HCT116 (cell line): ENCODE measurements at regions not wholly inside any gene's neighbourhood (a gene's known extent, or its start where the extent isn't known, plus 50 kb on each side); places are given as distances from the start of the nearest gene placed in this dataset.

ENCODE experiments used
- ATAC-seq: fragments of 200-7000 bp; cut with Tn5 transposase; 2 replicates; pipeline ENCODE4 v1.9.1; 2020; ENCODE audit warnings: mild to moderate bottlenecking, moderate library complexity
- BruUV-seq: library from RNA; stranded (reverse); fragments of 400-500 nt; replicated peaks from 2 replicates; lab custom pipeline; 2021; lab: Mats Ljungman, UMichigan
- CTCF ChIA-PET: fragments of 300-600 bp; sonication (Branson Sonifier 250); formaldehyde crosslinking; loops from one replicate; lab custom pipeline; 2021; ENCODE audit warnings: antibody characterized with exemption; lab: Charles Lee
- POLR2A ChIA-PET: fragments of 300-600, 350-600 bp; sonication (Branson Sonifier 250); formaldehyde crosslinking; loops from one replicate; lab custom pipeline; 2021; ENCODE audit warnings: antibody characterized with exemption; lab: Charles Lee
- RAD21 ChIA-PET, 2 experiments: fragments of 300-600 bp; sonication (Branson Sonifier 250); formaldehyde crosslinking; loops; one replicate each; lab custom pipeline; 2023; ENCODE audit warnings: low total read pairs in 2 of 2; ENCODE audit not compliant: uncharacterized antibody in 2 of 2, unreplicated experiment in 2 of 2, low non-redundant PET in 1 of 2; lab: Charles Lee
- DNase-seq: peaks from one replicate; pipeline ENCODE4 v3.0.0-alpha.2; 2010; ENCODE audit warnings: low read depth, low spot score
- H2AFZ ChIP-seq: fragments of 200-600 bp; shearing (Covaris generic), sonication (generic); 2 replicates; pipeline ENCODE4 v1.6.1; 2017; ENCODE audit warnings: low read depth, mixed run types, mixed read lengths, antibody characterized with exemption, low read length; ENCODE audit not compliant: poor library complexity, severe bottlenecking
- H3K27ac ChIP-seq: 2 replicates; pipeline ENCODE4 v1.5.1; 2012; ENCODE audit warnings: low read depth, low read length
- H3K27me3 ChIP-seq: fragments of 200-600 bp; sonication (generic); 2 replicates; pipeline ENCODE4 v1.6.1; 2016; ENCODE audit warnings: mixed run types, low read length, mixed read lengths; ENCODE audit not compliant: insufficient read depth
- H3K36me3 ChIP-seq, 2 experiments: fragments of 200-500 bp in 1 of 2; fragments of 200-600 bp in 1 of 2; sonication (Bioruptor generic) in 1 of 2; sonication (generic) in 1 of 2; 2 replicates each; pipeline versions ENCODE4 v1.5.1 to v1.6.1; 2014 to 2016; ENCODE audit warnings: low read length in 2 of 2, inconsistent platforms in 1 of 2, mixed read lengths in 1 of 2, mixed run types in 1 of 2; ENCODE audit not compliant: insufficient read depth in 2 of 2, control insufficient read depth in 1 of 2
- H3K4me1 ChIP-seq, 2 experiments: fragments of 200-600 bp in 1 of 2; sonication (generic) in 1 of 2; 2 replicates each; pipeline versions ENCODE4 v1.5.1 to v1.6.1; 2012 to 2017; ENCODE audit warnings: low read length in 2 of 2, inconsistent platforms in 1 of 2, mild to moderate bottlenecking in 1 of 2, mixed read lengths in 1 of 2, mixed run types in 1 of 2, moderate library complexity in 1 of 2; ENCODE audit not compliant: insufficient read depth in 2 of 2, control insufficient read depth in 1 of 2
- H3K4me2 ChIP-seq: fragments of 200-600 bp; sonication (generic); 2 replicates; pipeline ENCODE4 v1.6.1; 2017; ENCODE audit warnings: mixed run types, low read length, mixed read lengths
- H3K4me3 ChIP-seq, 2 experiments: fragments of 200-600 bp in 1 of 2; sonication (generic) in 1 of 2; replicated peaks in 1 of 2; 2 replicates each; pipeline ENCODE4 v1.5.1; 2011 to 2016; ENCODE audit warnings: low read length in 2 of 2, control low read depth in 1 of 2, low read depth in 1 of 2, mild to moderate bottlenecking in 1 of 2, mixed read lengths in 1 of 2, mixed run types in 1 of 2
- H3K79me2 ChIP-seq: fragments of 200-600 bp; sonication (generic); 2 replicates; pipeline ENCODE4 v1.6.1; 2017; ENCODE audit warnings: mild to moderate bottlenecking, mixed run types, low read length, moderate library complexity, mixed read lengths; ENCODE audit not compliant: insufficient read depth
- H3K9ac ChIP-seq: fragments of 200-600 bp; sonication (generic); 2 replicates; pipeline ENCODE4 v1.6.1; 2016; ENCODE audit warnings: low read length, mixed read lengths
- H3K9me2 ChIP-seq: fragments of 200-600 bp; sonication (generic), shearing (Covaris generic); 2 replicates; pipeline ENCODE4 v1.6.1; 2017; ENCODE audit warnings: mixed run types, mild to moderate bottlenecking, moderate library complexity; ENCODE audit not compliant: insufficient read depth
- H3K9me3 ChIP-seq, 2 experiments: fragments of 200-500 bp in 1 of 2; fragments of 200-600 bp in 1 of 2; sonication (Bioruptor generic) in 1 of 2; sonication (generic) in 1 of 2; 2 replicates each; pipeline ENCODE4 v1.6.1; 2014 to 2017; ENCODE audit warnings: low read length in 2 of 2, mixed read lengths in 2 of 2, inconsistent platforms in 1 of 2, low read depth in 1 of 2, mild to moderate bottlenecking in 1 of 2, mixed run types in 1 of 2, moderate library complexity in 1 of 2; ENCODE audit not compliant: control insufficient read depth in 1 of 2, insufficient read depth in 1 of 2
- H4K20me1 ChIP-seq: fragments of 200-600 bp; sonication (generic), shearing (Covaris generic); 2 replicates; pipeline ENCODE4 v1.6.1; 2017; ENCODE audit warnings: mixed run types, mild to moderate bottlenecking, moderate library complexity; ENCODE audit not compliant: insufficient read depth
- CEBPB ChIP-seq: IDR thresholded peaks from 2 replicates; pipeline ENCODE4 v1.6.1; 2012; ENCODE audit warnings: low read depth
- EGR1 ChIP-seq: IDR thresholded peaks from 2 replicates; pipeline ENCODE4 v1.6.1; 2012; ENCODE audit warnings: low read depth
- JUND ChIP-seq: IDR thresholded peaks from 2 replicates; pipeline ENCODE4 v1.6.1; 2012
- POLR2A ChIP-seq: IDR thresholded peaks from 2 replicates; pipeline ENCODE4 v1.7.0; 2011; ENCODE audit warnings: borderline replicate concordance; ENCODE audit not compliant: insufficient read depth, insufficient read length; ENCODE audit errors: extremely low read depth
- POLR2AphosphoS5 ChIP-seq: IDR thresholded peaks from 2 replicates; pipeline ENCODE4 v1.6.1; 2011; ENCODE audit warnings: mild to moderate bottlenecking, low read depth, low read length, moderate library complexity
- SIN3A ChIP-seq: IDR thresholded peaks from 2 replicates; pipeline ENCODE4 v1.6.1; 2012; ENCODE audit warnings: low read depth
- SRF ChIP-seq: IDR thresholded peaks from 2 replicates; pipeline ENCODE4 v1.6.1; 2012; ENCODE audit warnings: low read depth
- TCF7L2 ChIP-seq: IDR thresholded peaks from 2 replicates; pipeline ENCODE4 v1.7.0; 2011; ENCODE audit warnings: borderline replicate concordance, inconsistent platforms; ENCODE audit not compliant: insufficient read depth, insufficient read length; ENCODE audit errors: extremely low read depth
- ZFX ChIP-seq: fragments of 450-650 bp; IDR thresholded peaks from 2 replicates; pipeline ENCODE4 v1.6.1; 2017
- intact Hi-C: fragments of 100-400 bp; cut with micrococcal nuclease; formaldehyde crosslinking; loops from 2 replicates; pipeline ENCODE4 v1.10.0; 2022
- TF ChIP-seq, protein P1 (sequence below): IDR thresholded peaks from 2 replicates; pipeline ENCODE4 v1.6.1; 2011; ENCODE audit warnings: mild to moderate bottlenecking, low read length, moderate library complexity; ENCODE audit not compliant: insufficient replicate concordance; ENCODE audit errors: extremely low read depth
- TF ChIP-seq, protein P2 (sequence below): IDR thresholded peaks from 2 replicates; pipeline ENCODE4 v1.6.1; 2012; ENCODE audit warnings: low read depth

DNA sequence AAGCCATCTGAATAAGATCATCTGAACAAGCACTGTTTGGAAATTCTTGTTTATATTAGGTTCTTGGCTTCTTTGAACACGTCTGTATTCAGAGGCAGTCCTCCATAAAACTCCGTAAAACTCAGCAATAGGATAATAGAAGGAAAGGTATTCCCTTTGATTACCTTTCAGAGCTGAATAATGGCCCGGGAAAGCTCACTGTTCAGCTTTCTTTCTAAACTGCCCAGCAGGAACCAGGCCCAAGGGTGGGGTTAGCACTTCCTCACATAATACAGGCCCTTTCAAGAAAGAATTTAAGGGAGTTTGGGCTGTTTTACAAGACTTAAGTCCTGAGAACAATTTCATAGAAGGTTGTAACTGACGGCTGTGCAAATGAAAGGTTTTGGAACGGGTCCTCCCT is 72.2 kb upstream of the PHLPP1 start:
- no peak overlapping the region for H2AFZ ChIP-seq
- POLR2A ChIA-PET: no interaction called here
- no peaks in the 10 kb centered on the region for H3K4me1 ChIP-seq
- H4K20me1 ChIP-seq: no peaks in the 10 kb centered on the region
- no peaks in the 10 kb centered on the region for H3K79me2 ChIP-seq
- H3K4me3 ChIP-seq: no peak overlapping the region
- no peak overlapping the region for H3K4me2 ChIP-seq
- no peaks in the 10 kb centered on the region for H3K9me3 ChIP-seq
- no peak overlapping the region for H3K27ac ChIP-seq
- H3K36me3 ChIP-seq: no peaks in the 10 kb centered on the region
- intact Hi-C loops: no loop called here
- no peak for TF ChIP-seq TCF7L2
- TF ChIP-seq EGR1: no peak
- no peak for TF ChIP-seq JUND
- TF ChIP-seq SRF: no peak
- no peak for TF ChIP-seq POLR2AphosphoS5
- no peak for TF ChIP-seq ZFX
- TF ChIP-seq, all 23 proteins: peak for 0
- no TSS peak for BruUV-seq
- H3K9me2 ChIP-seq: no peaks in the 10 kb centered on the region
- ATAC-seq (no peak), DNase-seq (no peak)
- ChIA-PET CTCF (no interaction called here), RAD21 (no interaction called here)
- no peak overlapping the region for H3K9ac ChIP-seq
- H3K27me3 ChIP-seq: no peaks in the 10 kb centered on the region

DNA sequence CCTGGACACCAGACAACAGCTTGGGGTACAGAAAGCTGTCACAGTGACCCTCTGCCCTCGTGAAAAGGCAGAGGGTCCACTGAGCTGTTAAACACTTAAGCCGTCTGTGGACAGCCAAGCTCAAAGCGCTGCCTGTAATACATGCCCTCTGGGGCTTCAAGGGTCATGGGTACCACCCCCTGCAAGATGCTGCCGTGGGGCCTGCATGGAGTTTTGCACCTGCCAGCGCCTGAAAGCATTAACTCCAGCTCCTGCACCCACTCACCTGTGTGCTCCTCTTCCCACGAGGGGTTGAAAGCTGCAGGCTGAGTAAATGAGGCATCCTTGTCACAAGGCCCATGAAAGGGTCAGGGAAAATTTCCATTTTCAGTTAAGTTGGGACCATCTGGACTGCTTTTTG is 70.6 kb upstream of the PHLPP1 start:
- ChIA-PET CTCF (no interaction called here), POLR2A (no interaction called here)
- no peak for ATAC-seq

More for the DNA sequence above, 70.6 kb upstream of the PHLPP1 start:
- Histone ChIP-seq H3K9ac (no peak overlapping the region), H3K4me1 (no peaks in the 10 kb centered on the region), H3K4me3 (no peak overlapping the region), H4K20me1 (no peaks in the 10 kb centered on the region), H3K4me2 (no peak overlapping the region), H3K9me2 (no peaks in the 10 kb centered on the region), H3K36me3 (no peaks in the 10 kb centered on the region), H2AFZ (no peak overlapping the region), H3K27me3 (no peaks in the 10 kb centered on the region), H3K27ac (no peak overlapping the region), H3K9me3 (no peaks in the 10 kb centered on the region), H3K79me2 (no peaks in the 10 kb centered on the region)
- RAD21 ChIA-PET: no interaction called here
- BruUV-seq: no TSS peak
- no peak for TF ChIP-seq POLR2A
- TF ChIP-seq TCF7L2: no peak
- TF ChIP-seq, protein P1, sequence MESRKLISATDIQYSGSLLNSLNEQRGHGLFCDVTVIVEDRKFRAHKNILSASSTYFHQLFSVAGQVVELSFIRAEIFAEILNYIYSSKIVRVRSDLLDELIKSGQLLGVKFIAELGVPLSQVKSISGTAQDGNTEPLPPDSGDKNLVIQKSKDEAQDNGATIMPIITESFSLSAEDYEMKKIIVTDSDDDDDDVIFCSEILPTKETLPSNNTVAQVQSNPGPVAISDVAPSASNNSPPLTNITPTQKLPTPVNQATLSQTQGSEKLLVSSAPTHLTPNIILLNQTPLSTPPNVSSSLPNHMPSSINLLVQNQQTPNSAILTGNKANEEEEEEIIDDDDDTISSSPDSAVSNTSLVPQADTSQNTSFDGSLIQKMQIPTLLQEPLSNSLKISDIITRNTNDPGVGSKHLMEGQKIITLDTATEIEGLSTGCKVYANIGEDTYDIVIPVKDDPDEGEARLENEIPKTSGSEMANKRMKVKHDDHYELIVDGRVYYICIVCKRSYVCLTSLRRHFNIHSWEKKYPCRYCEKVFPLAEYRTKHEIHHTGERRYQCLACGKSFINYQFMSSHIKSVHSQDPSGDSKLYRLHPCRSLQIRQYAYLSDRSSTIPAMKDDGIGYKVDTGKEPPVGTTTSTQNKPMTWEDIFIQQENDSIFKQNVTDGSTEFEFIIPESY: no peak
- no peak for TF ChIP-seq JUND
- no peak for TF ChIP-seq POLR2AphosphoS5
- TF ChIP-seq, protein P2, sequence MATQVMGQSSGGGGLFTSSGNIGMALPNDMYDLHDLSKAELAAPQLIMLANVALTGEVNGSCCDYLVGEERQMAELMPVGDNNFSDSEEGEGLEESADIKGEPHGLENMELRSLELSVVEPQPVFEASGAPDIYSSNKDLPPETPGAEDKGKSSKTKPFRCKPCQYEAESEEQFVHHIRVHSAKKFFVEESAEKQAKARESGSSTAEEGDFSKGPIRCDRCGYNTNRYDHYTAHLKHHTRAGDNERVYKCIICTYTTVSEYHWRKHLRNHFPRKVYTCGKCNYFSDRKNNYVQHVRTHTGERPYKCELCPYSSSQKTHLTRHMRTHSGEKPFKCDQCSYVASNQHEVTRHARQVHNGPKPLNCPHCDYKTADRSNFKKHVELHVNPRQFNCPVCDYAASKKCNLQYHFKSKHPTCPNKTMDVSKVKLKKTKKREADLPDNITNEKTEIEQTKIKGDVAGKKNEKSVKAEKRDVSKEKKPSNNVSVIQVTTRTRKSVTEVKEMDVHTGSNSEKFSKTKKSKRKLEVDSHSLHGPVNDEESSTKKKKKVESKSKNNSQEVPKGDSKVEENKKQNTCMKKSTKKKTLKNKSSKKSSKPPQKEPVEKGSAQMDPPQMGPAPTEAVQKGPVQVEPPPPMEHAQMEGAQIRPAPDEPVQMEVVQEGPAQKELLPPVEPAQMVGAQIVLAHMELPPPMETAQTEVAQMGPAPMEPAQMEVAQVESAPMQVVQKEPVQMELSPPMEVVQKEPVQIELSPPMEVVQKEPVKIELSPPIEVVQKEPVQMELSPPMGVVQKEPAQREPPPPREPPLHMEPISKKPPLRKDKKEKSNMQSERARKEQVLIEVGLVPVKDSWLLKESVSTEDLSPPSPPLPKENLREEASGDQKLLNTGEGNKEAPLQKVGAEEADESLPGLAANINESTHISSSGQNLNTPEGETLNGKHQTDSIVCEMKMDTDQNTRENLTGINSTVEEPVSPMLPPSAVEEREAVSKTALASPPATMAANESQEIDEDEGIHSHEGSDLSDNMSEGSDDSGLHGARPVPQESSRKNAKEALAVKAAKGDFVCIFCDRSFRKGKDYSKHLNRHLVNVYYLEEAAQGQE: no peak
- TF ChIP-seq EGR1: no peak
- no peak for TF ChIP-seq SIN3A
- TF ChIP-seq CEBPB: no peak
- intact Hi-C loops: no loop called here
- DNase-seq: no peak
